ENCODE measurements at regions not wholly inside any gene's neighbourhood (a gene's known extent, or its start where the extent isn't known, plus 50 kb on each side); places are given as distances from the start of the nearest gene placed in this dataset.

GRCh38 chr1:59195151-59195550 lies 101.7 kb upstream of the FGGY start:
- TF ChIP-seq, protein P1, sequence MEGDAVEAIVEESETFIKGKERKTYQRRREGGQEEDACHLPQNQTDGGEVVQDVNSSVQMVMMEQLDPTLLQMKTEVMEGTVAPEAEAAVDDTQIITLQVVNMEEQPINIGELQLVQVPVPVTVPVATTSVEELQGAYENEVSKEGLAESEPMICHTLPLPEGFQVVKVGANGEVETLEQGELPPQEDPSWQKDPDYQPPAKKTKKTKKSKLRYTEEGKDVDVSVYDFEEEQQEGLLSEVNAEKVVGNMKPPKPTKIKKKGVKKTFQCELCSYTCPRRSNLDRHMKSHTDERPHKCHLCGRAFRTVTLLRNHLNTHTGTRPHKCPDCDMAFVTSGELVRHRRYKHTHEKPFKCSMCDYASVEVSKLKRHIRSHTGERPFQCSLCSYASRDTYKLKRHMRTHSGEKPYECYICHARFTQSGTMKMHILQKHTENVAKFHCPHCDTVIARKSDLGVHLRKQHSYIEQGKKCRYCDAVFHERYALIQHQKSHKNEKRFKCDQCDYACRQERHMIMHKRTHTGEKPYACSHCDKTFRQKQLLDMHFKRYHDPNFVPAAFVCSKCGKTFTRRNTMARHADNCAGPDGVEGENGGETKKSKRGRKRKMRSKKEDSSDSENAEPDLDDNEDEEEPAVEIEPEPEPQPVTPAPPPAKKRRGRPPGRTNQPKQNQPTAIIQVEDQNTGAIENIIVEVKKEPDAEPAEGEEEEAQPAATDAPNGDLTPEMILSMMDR (IDR thresholded peaks at IDR 0.05; ENCODE audit: insufficient read depth, low read length), result no peak
- TF ChIP-seq POLR2AphosphoS5 (IDR thresholded peaks at IDR 0.05; ENCODE audit: low read depth) (no peak), REST (IDR thresholded peaks at IDR 0.05; ENCODE audit: insufficient replicate concordance, low read depth) (no peak)

All from HL-60 (cell line).